Adrenal gland (tissue), 5 donors: ENCODE measurements at regions not wholly inside any gene's neighbourhood (a gene's known extent, or its start where the extent isn't known, plus 50 kb on each side); places are given as distances from the start of the nearest gene placed in this dataset.

ENCODE experiments used
- POLR2A ChIP-seq, 2 donors: fragments of 450-650 bp; IDR thresholded peaks; one replicate each; pipeline ENCODE4 v1.6.1; 2017; ENCODE audit warnings: antibody characterized with exemption in 2 of 2, mild to moderate bottlenecking in 2 of 2, moderate library complexity in 1 of 2
- TF ChIP-seq, protein P1 (sequence below), 6 experiments: fragments of 450-650 bp in 4 of 6; fragments of 200-600 bp in 2 of 6; sonication (generic) in 1 of 6; IDR thresholded peaks; 1 replicate in 5 of 6; 2 replicates in 1 of 6; pipeline versions ENCODE4 v1.5.1 to v1.8.0; 2016 to 2021; ENCODE audit warnings: antibody characterized with exemption in 6 of 6, mild to moderate bottlenecking in 2 of 6, moderate library complexity in 1 of 6
- donor health status: DM: no; HTN: no; CAD: no.

DNA sequence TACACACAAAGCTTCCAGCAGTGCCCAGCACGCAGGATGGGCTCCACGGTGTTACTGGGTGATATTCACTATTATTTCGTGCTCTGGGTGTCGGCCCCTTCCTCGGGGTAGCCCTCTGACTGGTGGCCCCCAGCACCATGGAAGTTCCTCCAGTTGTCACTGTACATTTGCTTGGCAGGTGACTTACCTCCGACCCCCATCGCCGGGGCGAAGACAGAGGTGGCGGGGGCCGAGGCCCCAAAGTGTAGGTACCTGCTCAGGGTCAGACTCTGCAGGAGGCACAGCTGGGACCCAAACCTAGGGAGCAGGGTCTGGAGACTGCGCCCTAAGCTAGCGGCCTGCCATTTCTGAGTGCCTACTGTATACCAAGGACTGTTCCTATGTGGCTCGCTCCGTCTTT, 98.9 kb downstream of the RFLNA start:
- TF ChIP-seq, protein P1, sequence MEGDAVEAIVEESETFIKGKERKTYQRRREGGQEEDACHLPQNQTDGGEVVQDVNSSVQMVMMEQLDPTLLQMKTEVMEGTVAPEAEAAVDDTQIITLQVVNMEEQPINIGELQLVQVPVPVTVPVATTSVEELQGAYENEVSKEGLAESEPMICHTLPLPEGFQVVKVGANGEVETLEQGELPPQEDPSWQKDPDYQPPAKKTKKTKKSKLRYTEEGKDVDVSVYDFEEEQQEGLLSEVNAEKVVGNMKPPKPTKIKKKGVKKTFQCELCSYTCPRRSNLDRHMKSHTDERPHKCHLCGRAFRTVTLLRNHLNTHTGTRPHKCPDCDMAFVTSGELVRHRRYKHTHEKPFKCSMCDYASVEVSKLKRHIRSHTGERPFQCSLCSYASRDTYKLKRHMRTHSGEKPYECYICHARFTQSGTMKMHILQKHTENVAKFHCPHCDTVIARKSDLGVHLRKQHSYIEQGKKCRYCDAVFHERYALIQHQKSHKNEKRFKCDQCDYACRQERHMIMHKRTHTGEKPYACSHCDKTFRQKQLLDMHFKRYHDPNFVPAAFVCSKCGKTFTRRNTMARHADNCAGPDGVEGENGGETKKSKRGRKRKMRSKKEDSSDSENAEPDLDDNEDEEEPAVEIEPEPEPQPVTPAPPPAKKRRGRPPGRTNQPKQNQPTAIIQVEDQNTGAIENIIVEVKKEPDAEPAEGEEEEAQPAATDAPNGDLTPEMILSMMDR (IDR thresholded peaks at IDR 0.05): no peak
- no peak for TF ChIP-seq POLR2A (IDR thresholded peaks at IDR 0.05)
